ENCODE measurements at regions not wholly inside any gene's neighbourhood (a gene's known extent, or its start where the extent isn't known, plus 50 kb on each side); places are given as distances from the start of the nearest gene placed in this dataset.

- TF ChIP-seq POLR2A (IDR thresholded peaks at IDR 0.05; ENCODE audit: low read depth, low read length) (no peak), POLR2AphosphoS5 (IDR thresholded peaks at IDR 0.05; ENCODE audit: low read depth, low read length) (no peak), TAF1 (IDR thresholded peaks at IDR 0.05; ENCODE audit: low read depth, low read length) (no peak), PAX5 (IDR thresholded peaks at IDR 0.05; ENCODE audit: insufficient read depth, low read length, severe bottlenecking) (no peak)
These were observed 730.8 kb upstream of the NDST4 start for GRCh38 chr4:115844180-115844579.

Measured in GM12891 (cell line).